ENCODE measurements at regions not wholly inside any gene's neighbourhood (a gene's known extent, or its start where the extent isn't known, plus 50 kb on each side); places are given as distances from the start of the nearest gene placed in this dataset.

- TF ChIP-seq ZFP30 (CRISPR knock-in tag; IDR thresholded peaks at IDR 0.05; ENCODE audit: borderline replicate concordance), result no peak
- TF ChIP-seq, protein P1, sequence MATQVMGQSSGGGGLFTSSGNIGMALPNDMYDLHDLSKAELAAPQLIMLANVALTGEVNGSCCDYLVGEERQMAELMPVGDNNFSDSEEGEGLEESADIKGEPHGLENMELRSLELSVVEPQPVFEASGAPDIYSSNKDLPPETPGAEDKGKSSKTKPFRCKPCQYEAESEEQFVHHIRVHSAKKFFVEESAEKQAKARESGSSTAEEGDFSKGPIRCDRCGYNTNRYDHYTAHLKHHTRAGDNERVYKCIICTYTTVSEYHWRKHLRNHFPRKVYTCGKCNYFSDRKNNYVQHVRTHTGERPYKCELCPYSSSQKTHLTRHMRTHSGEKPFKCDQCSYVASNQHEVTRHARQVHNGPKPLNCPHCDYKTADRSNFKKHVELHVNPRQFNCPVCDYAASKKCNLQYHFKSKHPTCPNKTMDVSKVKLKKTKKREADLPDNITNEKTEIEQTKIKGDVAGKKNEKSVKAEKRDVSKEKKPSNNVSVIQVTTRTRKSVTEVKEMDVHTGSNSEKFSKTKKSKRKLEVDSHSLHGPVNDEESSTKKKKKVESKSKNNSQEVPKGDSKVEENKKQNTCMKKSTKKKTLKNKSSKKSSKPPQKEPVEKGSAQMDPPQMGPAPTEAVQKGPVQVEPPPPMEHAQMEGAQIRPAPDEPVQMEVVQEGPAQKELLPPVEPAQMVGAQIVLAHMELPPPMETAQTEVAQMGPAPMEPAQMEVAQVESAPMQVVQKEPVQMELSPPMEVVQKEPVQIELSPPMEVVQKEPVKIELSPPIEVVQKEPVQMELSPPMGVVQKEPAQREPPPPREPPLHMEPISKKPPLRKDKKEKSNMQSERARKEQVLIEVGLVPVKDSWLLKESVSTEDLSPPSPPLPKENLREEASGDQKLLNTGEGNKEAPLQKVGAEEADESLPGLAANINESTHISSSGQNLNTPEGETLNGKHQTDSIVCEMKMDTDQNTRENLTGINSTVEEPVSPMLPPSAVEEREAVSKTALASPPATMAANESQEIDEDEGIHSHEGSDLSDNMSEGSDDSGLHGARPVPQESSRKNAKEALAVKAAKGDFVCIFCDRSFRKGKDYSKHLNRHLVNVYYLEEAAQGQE (IDR thresholded peaks at IDR 0.05; ENCODE audit: borderline replicate concordance), result no peak
- TF ChIP-seq, protein P1 (CRISPR knock-in tag; IDR thresholded peaks at IDR 0.05; ENCODE audit: low read depth), result no peak
- TF ChIP-seq, protein P2, sequence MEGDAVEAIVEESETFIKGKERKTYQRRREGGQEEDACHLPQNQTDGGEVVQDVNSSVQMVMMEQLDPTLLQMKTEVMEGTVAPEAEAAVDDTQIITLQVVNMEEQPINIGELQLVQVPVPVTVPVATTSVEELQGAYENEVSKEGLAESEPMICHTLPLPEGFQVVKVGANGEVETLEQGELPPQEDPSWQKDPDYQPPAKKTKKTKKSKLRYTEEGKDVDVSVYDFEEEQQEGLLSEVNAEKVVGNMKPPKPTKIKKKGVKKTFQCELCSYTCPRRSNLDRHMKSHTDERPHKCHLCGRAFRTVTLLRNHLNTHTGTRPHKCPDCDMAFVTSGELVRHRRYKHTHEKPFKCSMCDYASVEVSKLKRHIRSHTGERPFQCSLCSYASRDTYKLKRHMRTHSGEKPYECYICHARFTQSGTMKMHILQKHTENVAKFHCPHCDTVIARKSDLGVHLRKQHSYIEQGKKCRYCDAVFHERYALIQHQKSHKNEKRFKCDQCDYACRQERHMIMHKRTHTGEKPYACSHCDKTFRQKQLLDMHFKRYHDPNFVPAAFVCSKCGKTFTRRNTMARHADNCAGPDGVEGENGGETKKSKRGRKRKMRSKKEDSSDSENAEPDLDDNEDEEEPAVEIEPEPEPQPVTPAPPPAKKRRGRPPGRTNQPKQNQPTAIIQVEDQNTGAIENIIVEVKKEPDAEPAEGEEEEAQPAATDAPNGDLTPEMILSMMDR (IDR thresholded peaks at IDR 0.05 in 2 of 3, conservative IDR thresholded peaks at IDR 0.05 in 1 of 3; ENCODE audit: insufficient read depth in 2 of 3, low read depth in 1 of 3, low read length in 3 of 3), result no peak
- no peak for TF ChIP-seq ZBTB7A (IDR thresholded peaks at IDR 0.05; ENCODE audit: borderline replicate concordance, control insufficient read depth, low read depth, low read length)
- no peak for TF ChIP-seq CREB1 (IDR thresholded peaks at IDR 0.05)
- TF ChIP-seq CREB1 (CRISPR knock-in tag; IDR thresholded peaks at IDR 0.05), result no peak
Measured at GRCh38 chr16:29319726-29320125, 86.8 kb downstream of the NPIPB11 start.

Data from K562 (cell line).